ENCODE measurements at regions not wholly inside any gene's neighbourhood (a gene's known extent, or its start where the extent isn't known, plus 50 kb on each side); places are given as distances from the start of the nearest gene placed in this dataset.
"Not testable (repeated sequence)": the region's sequence is repeated elsewhere in the genome, so short reads cannot be mapped to it uniquely, and the experiment has no call there.

DNA sequence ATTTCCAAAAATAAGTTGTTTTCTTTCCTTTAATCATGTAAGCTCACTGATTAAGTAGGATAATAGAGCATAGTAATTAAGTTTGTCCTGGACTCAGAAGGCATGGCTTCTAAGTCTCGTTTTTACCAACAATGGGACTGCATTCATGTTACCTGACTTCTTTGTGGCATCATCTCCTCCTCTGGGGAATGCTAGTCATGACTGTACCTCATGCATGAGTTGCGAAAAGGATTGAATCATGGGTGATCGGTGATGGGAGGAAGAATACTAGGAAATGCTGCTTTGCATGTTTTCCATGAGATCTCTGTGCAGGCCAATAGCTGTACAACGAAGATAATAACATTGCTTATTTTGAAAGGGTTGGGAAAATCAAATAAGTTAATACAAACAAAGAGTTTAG lies 981.6 kb downstream of the CNTNAP5 start:
- Histone ChIP-seq H3K9ac (ENCODE audit: low read length) (no peak overlapping the region), H3K4me2 (ENCODE audit: low read depth, low read length) (no peak overlapping the region), H2AFZ (ENCODE audit: low read length) (no peak overlapping the region), H4K20me1 (ENCODE audit: insufficient read depth, low read length) (no peaks in the 10 kb centered on the region), H3K27ac (ENCODE audit: low read length) (no peak overlapping the region), H3F3A (ENCODE audit: insufficient read depth, low read length) (no peaks in the 10 kb centered on the region), H3K9me3 (replicated peaks; ENCODE audit: insufficient read depth, low read length) (no peaks in the 10 kb centered on the region), H3K4me3 (ENCODE audit: low read length) (no peak overlapping the region), H3K9me2 (replicated peaks; ENCODE audit: insufficient read depth, low read length) (no peaks in the 10 kb centered on the region), H3K79me2 (ENCODE audit: low read length) (no peaks in the 10 kb centered on the region), H3K27me3 (replicated peaks; ENCODE audit: insufficient read depth, low read length) (no peaks in the 10 kb centered on the region), H3K36me3 (replicated peaks; ENCODE audit: insufficient read depth, low read length) (no peaks in the 10 kb centered on the region), H3K4me1 (ENCODE audit: low read length) (no peaks in the 10 kb centered on the region)
- TF ChIP-seq EZH2phosphoT487 (IDR thresholded peaks at IDR 0.05; ENCODE audit: low read length) (no peak), EZH2 (optimal IDR thresholded peaks at IDR 0.05; ENCODE audit: low read depth, low read length) (no peak)
- TF ChIP-seq, protein P1, sequence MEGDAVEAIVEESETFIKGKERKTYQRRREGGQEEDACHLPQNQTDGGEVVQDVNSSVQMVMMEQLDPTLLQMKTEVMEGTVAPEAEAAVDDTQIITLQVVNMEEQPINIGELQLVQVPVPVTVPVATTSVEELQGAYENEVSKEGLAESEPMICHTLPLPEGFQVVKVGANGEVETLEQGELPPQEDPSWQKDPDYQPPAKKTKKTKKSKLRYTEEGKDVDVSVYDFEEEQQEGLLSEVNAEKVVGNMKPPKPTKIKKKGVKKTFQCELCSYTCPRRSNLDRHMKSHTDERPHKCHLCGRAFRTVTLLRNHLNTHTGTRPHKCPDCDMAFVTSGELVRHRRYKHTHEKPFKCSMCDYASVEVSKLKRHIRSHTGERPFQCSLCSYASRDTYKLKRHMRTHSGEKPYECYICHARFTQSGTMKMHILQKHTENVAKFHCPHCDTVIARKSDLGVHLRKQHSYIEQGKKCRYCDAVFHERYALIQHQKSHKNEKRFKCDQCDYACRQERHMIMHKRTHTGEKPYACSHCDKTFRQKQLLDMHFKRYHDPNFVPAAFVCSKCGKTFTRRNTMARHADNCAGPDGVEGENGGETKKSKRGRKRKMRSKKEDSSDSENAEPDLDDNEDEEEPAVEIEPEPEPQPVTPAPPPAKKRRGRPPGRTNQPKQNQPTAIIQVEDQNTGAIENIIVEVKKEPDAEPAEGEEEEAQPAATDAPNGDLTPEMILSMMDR (IDR thresholded peaks at IDR 0.05; ENCODE audit: low read length) = no peak
- no peak for DNase-seq

DNA sequence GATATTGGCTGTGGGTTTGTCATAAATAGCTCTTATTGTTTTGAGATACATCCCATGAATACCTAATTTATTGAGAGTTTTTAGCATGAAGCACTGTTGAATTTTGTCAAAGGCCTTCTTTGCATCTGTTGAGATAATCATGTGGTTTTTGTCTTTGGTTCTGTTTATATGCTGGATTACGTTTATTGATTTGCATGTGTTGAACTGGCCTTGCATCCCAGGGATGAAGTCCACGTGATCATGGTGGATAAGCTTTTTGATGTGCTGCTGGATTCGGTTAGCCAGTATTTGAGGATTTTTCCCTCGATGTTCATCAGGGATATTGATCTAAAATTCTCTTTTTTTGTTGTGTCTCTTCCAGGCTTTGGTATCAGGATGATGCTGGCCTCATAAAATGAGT lies 1003.6 kb downstream of the CNTNAP5 start:
- H3K4me2 ChIP-seq (ENCODE audit: low read depth, low read length); H3K36me3 ChIP-seq (replicated peaks; ENCODE audit: insufficient read depth, low read length); H3F3A ChIP-seq (ENCODE audit: insufficient read depth, low read length); H3K4me3 ChIP-seq (ENCODE audit: low read length); H3K27me3 ChIP-seq (replicated peaks; ENCODE audit: insufficient read depth, low read length); H3K4me1 ChIP-seq (ENCODE audit: low read length); H4K20me1 ChIP-seq (ENCODE audit: insufficient read depth, low read length); H3K9me3 ChIP-seq (replicated peaks; ENCODE audit: insufficient read depth, low read length); H3K9ac ChIP-seq (ENCODE audit: low read length); H3K9me2 ChIP-seq (replicated peaks; ENCODE audit: insufficient read depth, low read length); DNase-seq; H3K79me2 ChIP-seq (ENCODE audit: low read length); H2AFZ ChIP-seq (ENCODE audit: low read length); H3K27ac ChIP-seq (ENCODE audit: low read length): not testable (repeated sequence)

DNA sequence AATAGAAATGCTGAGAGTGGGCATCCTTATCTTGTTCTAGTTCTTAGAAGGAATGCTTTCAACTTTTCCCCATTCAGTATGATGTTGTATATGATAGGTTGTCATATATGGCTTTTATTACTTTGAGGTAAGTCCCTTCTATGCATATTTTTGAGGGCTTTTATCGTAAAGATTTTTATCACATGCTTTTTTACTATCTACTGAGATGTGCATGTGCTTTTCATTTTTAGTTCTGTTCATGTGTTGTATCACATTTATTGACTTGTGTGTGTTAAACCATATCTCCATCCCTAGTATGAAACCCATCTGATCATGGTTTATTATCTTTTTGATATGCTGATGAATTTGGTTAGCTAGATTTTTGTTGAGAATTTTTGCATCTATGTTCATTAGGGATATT lies 1008.8 kb downstream of the CNTNAP5 start:
- no peaks in the 10 kb centered on the region for H3K79me2 ChIP-seq (ENCODE audit: low read length)
- no peak overlapping the region for H3K4me2 ChIP-seq (ENCODE audit: low read depth, low read length)
- H3K9me3 ChIP-seq (replicated peaks; ENCODE audit: insufficient read depth, low read length) = no peaks in the 10 kb centered on the region
- no peaks in the 10 kb centered on the region for H3K4me1 ChIP-seq (ENCODE audit: low read length)
- TF ChIP-seq EZH2 (optimal IDR thresholded peaks at IDR 0.05; ENCODE audit: low read depth, low read length) = no peak
- no peak for TF ChIP-seq EZH2phosphoT487 (IDR thresholded peaks at IDR 0.05; ENCODE audit: low read length)
- TF ChIP-seq, protein P1 (IDR thresholded peaks at IDR 0.05; ENCODE audit: low read length) = no peak
- no peaks in the 10 kb centered on the region for H3F3A ChIP-seq (ENCODE audit: insufficient read depth, low read length)
- H2AFZ ChIP-seq (ENCODE audit: low read length) = no peak overlapping the region
- H3K4me3 ChIP-seq (ENCODE audit: low read length) = no peak overlapping the region
- H3K9ac ChIP-seq (ENCODE audit: low read length) = no peak overlapping the region
- H3K36me3 ChIP-seq (replicated peaks; ENCODE audit: insufficient read depth, low read length) = no peaks in the 10 kb centered on the region
- DNase-seq = no peak
- H3K9me2 ChIP-seq (replicated peaks; ENCODE audit: insufficient read depth, low read length) = no peaks in the 10 kb centered on the region
- no peak overlapping the region for H3K27ac ChIP-seq (ENCODE audit: low read length)
- H4K20me1 ChIP-seq (ENCODE audit: insufficient read depth, low read length) = no peaks in the 10 kb centered on the region
- H3K27me3 ChIP-seq (replicated peaks; ENCODE audit: insufficient read depth, low read length) = no peaks in the 10 kb centered on the region

DNA sequence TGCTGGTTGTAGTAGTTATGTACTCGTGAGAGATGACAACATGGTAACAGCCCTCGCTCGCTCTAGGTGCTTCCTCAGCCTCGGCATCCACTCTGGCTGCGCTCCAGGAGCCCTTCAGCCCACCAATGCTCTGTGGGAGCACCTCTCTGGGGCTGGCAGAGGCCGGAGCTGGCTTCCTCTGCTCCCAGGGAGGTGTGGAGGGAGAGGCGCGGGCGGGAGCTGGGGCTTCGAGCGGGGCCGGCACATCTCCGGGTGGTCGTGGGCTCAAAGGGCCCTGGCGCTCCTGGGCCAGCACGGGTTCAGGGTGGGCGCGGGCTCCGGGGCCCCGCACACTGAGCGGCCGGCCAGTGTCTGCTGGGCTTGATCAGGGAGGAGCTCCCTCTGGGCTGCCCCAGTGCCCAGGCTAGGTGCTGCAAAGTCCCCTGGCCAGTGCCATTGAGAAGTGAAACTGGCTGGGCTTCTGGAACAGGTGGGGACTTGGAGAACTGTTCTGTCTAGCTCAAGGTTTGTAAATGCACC lies 1012.1 kb downstream of the CNTNAP5 start:
- no peak overlapping the region for H3K9ac ChIP-seq (ENCODE audit: low read length)
- H3K9me2 ChIP-seq (replicated peaks; ENCODE audit: insufficient read depth, low read length) = no peaks in the 10 kb centered on the region
- H3F3A ChIP-seq (ENCODE audit: insufficient read depth, low read length) = no peaks in the 10 kb centered on the region
- no peak overlapping the region for H3K4me3 ChIP-seq (ENCODE audit: low read length)
- H3K79me2 ChIP-seq (ENCODE audit: low read length) = no peaks in the 10 kb centered on the region
- H4K20me1 ChIP-seq (ENCODE audit: insufficient read depth, low read length) = no peaks in the 10 kb centered on the region
- TF ChIP-seq EZH2phosphoT487 (IDR thresholded peaks at IDR 0.05; ENCODE audit: low read length) = no peak
- TF ChIP-seq, protein P1 (IDR thresholded peaks at IDR 0.05; ENCODE audit: low read length) = no peak
- no peak for TF ChIP-seq EZH2 (optimal IDR thresholded peaks at IDR 0.05; ENCODE audit: low read depth, low read length)
- H3K4me2 ChIP-seq (ENCODE audit: low read depth, low read length) = no peak overlapping the region
- no peaks in the 10 kb centered on the region for H3K9me3 ChIP-seq (replicated peaks; ENCODE audit: insufficient read depth, low read length)
- H3K4me1 ChIP-seq (ENCODE audit: low read length) = no peaks in the 10 kb centered on the region
- H3K27me3 ChIP-seq (replicated peaks; ENCODE audit: insufficient read depth, low read length) = no peaks in the 10 kb centered on the region
- H3K27ac ChIP-seq (ENCODE audit: low read length) = no peak overlapping the region
- H2AFZ ChIP-seq (ENCODE audit: low read length) = no peak overlapping the region
- H3K36me3 ChIP-seq (replicated peaks; ENCODE audit: insufficient read depth, low read length) = no peaks in the 10 kb centered on the region
- no peak for DNase-seq
